ENCODE measurements at regions not wholly inside any gene's neighbourhood (a gene's known extent, or its start where the extent isn't known, plus 50 kb on each side); places are given as distances from the start of the nearest gene placed in this dataset.

DNA sequence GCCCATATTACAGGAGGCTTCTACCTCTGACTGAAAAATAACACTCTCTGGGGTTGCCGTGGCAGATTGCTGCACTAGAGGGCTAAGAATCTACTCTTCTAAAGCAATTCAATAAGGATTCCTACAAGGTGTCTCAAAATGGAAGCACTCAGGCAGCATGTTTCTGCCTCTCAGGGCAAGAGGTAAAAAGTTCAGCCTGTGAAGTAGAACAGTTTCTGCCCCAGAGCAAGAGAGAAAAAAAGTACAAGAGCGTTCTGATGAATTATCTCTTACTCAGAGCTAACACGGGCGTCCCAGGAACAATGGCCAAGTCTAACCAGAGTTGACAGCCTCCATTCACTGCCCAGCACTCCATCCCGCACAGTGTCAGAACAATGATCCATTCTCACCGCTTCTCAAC is 71.3 kb upstream of the TES start:
- DNase-seq (ENCODE audit: extremely low spot score), result no peak
- no peaks in the 10 kb centered on the region for H3K27me3 ChIP-seq
- peak overlapping the region in 3 of 4 donors; percentile 40 to 46 (median 44) for H3K27ac ChIP-seq (replicated peaks in 1 of 4)
- intact Hi-C loops (cut with DNase I), result loop anchor here (5.0 kb wide), 1 partner anchor 38 kb away; no protein-coding TSS in a partner anchor
- peaks cover 0 to 16% (median 13%) of the 10 kb centered on the region in 4 donors for H3K4me1 ChIP-seq
- no peaks in the 10 kb centered on the region for H3K9me3 ChIP-seq
- H3K36me3 ChIP-seq, result no peaks in the 10 kb centered on the region
- no peak for TF ChIP-seq POLR2AphosphoS5 (IDR thresholded peaks at IDR 0.05)
- no peak for TF ChIP-seq EP300 (IDR thresholded peaks at IDR 0.05)
- no peak for TF ChIP-seq POLR2A (IDR thresholded peaks at IDR 0.05; ENCODE audit: low read depth)
- TF ChIP-seq, protein P1, sequence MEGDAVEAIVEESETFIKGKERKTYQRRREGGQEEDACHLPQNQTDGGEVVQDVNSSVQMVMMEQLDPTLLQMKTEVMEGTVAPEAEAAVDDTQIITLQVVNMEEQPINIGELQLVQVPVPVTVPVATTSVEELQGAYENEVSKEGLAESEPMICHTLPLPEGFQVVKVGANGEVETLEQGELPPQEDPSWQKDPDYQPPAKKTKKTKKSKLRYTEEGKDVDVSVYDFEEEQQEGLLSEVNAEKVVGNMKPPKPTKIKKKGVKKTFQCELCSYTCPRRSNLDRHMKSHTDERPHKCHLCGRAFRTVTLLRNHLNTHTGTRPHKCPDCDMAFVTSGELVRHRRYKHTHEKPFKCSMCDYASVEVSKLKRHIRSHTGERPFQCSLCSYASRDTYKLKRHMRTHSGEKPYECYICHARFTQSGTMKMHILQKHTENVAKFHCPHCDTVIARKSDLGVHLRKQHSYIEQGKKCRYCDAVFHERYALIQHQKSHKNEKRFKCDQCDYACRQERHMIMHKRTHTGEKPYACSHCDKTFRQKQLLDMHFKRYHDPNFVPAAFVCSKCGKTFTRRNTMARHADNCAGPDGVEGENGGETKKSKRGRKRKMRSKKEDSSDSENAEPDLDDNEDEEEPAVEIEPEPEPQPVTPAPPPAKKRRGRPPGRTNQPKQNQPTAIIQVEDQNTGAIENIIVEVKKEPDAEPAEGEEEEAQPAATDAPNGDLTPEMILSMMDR (IDR thresholded peaks at IDR 0.05), result no peak
- H3K4me3 ChIP-seq, result no peak overlapping the region
- WGBS, result 57% methylated on average over 6 of the region's 6 CpGs

DNA sequence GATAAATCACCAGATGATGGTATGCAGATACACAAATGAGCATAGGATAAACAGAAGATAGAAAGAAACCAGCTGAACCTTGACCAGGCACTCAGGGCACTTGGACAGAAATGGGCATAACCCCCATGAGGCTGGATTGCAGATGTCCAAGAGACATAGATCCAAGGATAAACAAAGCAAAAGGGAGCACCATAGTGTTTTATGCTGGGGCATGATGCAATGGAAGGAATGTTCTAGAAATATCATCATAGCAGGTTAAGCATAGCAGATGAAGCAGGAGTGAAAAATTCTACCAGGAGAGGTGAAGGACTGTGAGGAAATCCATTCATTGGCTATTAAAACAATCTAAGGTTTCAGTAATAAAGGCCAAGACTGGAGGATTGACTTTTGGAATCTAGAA is 70.5 kb upstream of the TES start:
- no peak for DNase-seq (ENCODE audit: extremely low spot score)
- Histone ChIP-seq H3K4me3 (no peak overlapping the region), H3K4me1 (peaks cover 0 to 16% (median 13%) of the 10 kb centered on the region in 4 donors), H3K27me3 (no peaks in the 10 kb centered on the region), H3K9me3 (no peaks in the 10 kb centered on the region), H3K36me3 (no peaks in the 10 kb centered on the region), H3K27ac (replicated peaks in 1 of 4) (peak overlapping the region in 1 of 4 donors; percentile 44)
- TF ChIP-seq EP300 (IDR thresholded peaks at IDR 0.05), result no peak
- TF ChIP-seq, protein P1 (IDR thresholded peaks at IDR 0.05), result no peak
- TF ChIP-seq POLR2AphosphoS5 (IDR thresholded peaks at IDR 0.05), result no peak
- TF ChIP-seq POLR2A (IDR thresholded peaks at IDR 0.05; ENCODE audit: low read depth), result no peak
- intact Hi-C loops (cut with DNase I), result loop anchor here (5.0 kb wide), 1 partner anchor 37 kb away; no protein-coding TSS in a partner anchor

DNA sequence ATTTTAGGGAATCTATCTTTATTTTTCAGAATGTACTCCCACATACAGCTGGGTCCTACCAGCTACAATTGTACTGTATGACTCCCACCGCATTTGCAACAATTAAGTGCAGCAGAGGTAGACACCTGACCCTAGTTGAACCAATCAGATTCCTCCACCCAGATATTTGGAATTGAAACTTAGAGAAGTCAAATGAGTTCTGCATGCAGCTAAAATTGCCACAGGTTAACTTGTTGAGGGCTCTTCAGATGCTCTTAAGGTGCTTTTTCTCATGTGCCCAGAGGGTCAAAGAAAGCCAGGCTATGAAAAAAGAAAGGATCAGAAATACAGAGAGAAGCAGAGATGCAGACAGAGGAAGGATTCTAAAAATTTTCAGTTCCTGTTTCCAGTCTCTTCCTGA is 68.0 kb upstream of the TES start:
- 100% methylated on average over 1 of the region's 1 CpG for WGBS
- no peak for DNase-seq (ENCODE audit: extremely low spot score)
- TF ChIP-seq, protein P1 (IDR thresholded peaks at IDR 0.05), result no peak
- no peak for TF ChIP-seq EP300 (IDR thresholded peaks at IDR 0.05)
- no peak for TF ChIP-seq POLR2AphosphoS5 (IDR thresholded peaks at IDR 0.05)
- TF ChIP-seq POLR2A (IDR thresholded peaks at IDR 0.05; ENCODE audit: low read depth), result no peak
- Histone ChIP-seq H3K4me1 (peaks cover 0 to 16% (median 13%) of the 10 kb centered on the region in 4 donors), H3K27ac (replicated peaks in 1 of 4) (no peak overlapping the region), H3K4me3 (no peak overlapping the region), H3K36me3 (no peaks in the 10 kb centered on the region), H3K27me3 (no peaks in the 10 kb centered on the region), H3K9me3 (no peaks in the 10 kb centered on the region)
- intact Hi-C loops (cut with DNase I), result no loop called here

DNA sequence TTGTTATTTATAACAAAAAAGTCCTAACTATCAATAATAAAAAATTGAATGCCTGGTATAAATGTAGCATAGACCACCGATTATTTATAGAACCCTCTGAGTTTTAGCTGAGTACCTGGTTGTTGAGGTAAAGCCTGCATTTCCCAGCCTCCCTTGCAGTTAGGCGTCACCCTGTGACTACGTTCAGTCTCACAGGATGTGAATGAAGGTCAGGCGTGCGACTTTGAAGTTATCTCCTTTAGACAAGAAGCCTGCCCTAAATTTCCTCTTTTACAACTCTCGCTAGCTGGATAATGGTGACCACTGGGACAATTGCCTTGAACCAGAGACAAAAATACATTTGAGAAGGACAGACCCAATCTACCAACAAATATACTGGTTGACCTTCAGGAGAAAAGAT is 67.5 kb upstream of the TES start:
- Histone ChIP-seq H3K36me3 (no peaks in the 10 kb centered on the region), H3K27ac (replicated peaks in 1 of 4) (no peak overlapping the region), H3K4me1 (peaks cover 0 to 16% (median 13%) of the 10 kb centered on the region in 4 donors), H3K9me3 (no peaks in the 10 kb centered on the region), H3K27me3 (no peaks in the 10 kb centered on the region), H3K4me3 (no peak overlapping the region)
- WGBS, result 56% methylated on average over 6 of the region's 6 CpGs
- intact Hi-C loops (cut with DNase I), result no loop called here
- TF ChIP-seq EP300 (IDR thresholded peaks at IDR 0.05) (no peak), POLR2AphosphoS5 (IDR thresholded peaks at IDR 0.05) (no peak), POLR2A (IDR thresholded peaks at IDR 0.05; ENCODE audit: low read depth) (no peak)
- TF ChIP-seq, protein P1 (IDR thresholded peaks at IDR 0.05), result no peak
- no peak for DNase-seq (ENCODE audit: extremely low spot score)

DNA sequence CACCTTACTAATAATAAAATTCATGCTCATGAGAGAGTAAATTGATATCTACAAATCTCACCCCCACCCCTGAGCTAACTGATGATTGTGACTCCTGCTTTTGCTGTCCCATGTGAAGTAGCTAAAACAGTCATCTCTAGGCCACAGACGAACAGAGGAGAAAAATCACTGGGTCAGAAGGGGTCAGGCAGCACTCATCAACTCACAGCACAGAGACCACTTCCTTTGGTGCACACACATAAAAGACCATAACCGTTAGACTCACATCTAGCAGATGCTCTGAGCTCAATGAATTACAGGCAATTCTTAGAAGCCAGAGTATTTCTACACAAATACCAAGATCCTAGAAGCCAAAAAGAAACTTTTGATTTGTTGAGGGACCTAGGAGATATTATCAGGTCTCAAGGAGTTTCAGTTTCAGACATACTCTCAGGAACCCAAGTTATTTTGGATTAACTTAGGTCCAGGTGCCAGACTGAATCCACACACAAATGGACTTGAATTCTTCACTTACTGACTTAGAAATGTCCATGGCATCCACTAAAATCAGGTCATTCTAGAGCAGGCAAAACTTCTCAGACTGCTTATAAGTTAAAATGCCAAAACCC is 65.0 kb upstream of the TES start:
- Histone ChIP-seq H3K36me3 (no peaks in the 10 kb centered on the region), H3K9me3 (no peaks in the 10 kb centered on the region), H3K4me1 (no peaks in the 10 kb centered on the region), H3K27ac (replicated peaks in 1 of 4) (no peak overlapping the region), H3K4me3 (no peak overlapping the region), H3K27me3 (no peaks in the 10 kb centered on the region)
- DNase-seq (ENCODE audit: extremely low spot score), result no peak
- TF ChIP-seq POLR2A (IDR thresholded peaks at IDR 0.05; ENCODE audit: low read depth) (no peak), EP300 (IDR thresholded peaks at IDR 0.05) (no peak), POLR2AphosphoS5 (IDR thresholded peaks at IDR 0.05) (no peak)
- TF ChIP-seq, protein P1 (IDR thresholded peaks at IDR 0.05), result no peak
- intact Hi-C loops (cut with DNase I), result no loop called here
- WGBS, result 64% methylated on average over 2 of the region's 2 CpGs

Measured in esophagus muscularis mucosa (tissue), 4 donors.